ENCODE measurements at regions not wholly inside any gene's neighbourhood (a gene's known extent, or its start where the extent isn't known, plus 50 kb on each side); places are given as distances from the start of the nearest gene placed in this dataset.
"Not testable (repeated sequence)": the region's sequence is repeated elsewhere in the genome, so short reads cannot be mapped to it uniquely, and the experiment has no call there.

- Mint-ChIP-seq H3K4me1 (ENCODE audit: unreplicated experiment) (peaks cover 24% of the 10 kb centered on the region), H3K4me3 (ENCODE audit: unreplicated experiment) (no peak overlapping the region), H3K27ac (ENCODE audit: unreplicated experiment) (no peak overlapping the region), H3K9me3 (ENCODE audit: unreplicated experiment) (peaks cover 6% of the 10 kb centered on the region), H3K27me3 (ENCODE audit: unreplicated experiment) (no peaks in the 10 kb centered on the region), H3K36me3 (ENCODE audit: unreplicated experiment) (no peaks in the 10 kb centered on the region)
- no peak for TF ChIP-seq CTCF (IDR thresholded peaks at IDR 0.05)
- no peak for DNase-seq (ENCODE audit: extremely low spot score, unreplicated experiment)
Observed at GRCh38 chr2:71923143-71923525, 224.5 kb downstream of the CYP26B1 start.

GRCh38 chr2:71922499-71923142 is 225.0 kb downstream of the CYP26B1 start:
- no peak for TF ChIP-seq CTCF (IDR thresholded peaks at IDR 0.05)
- peaks cover 24% of the 10 kb centered on the region for H3K4me1 Mint-ChIP-seq (ENCODE audit: unreplicated experiment)
- peak; percentile 74 for DNase-seq (ENCODE audit: extremely low spot score, unreplicated experiment)
- H3K27me3 Mint-ChIP-seq (ENCODE audit: unreplicated experiment), result no peaks in the 10 kb centered on the region
- peaks cover 6% of the 10 kb centered on the region for H3K9me3 Mint-ChIP-seq (ENCODE audit: unreplicated experiment)
- no peak overlapping the region for H3K27ac Mint-ChIP-seq (ENCODE audit: unreplicated experiment)
- H3K36me3 Mint-ChIP-seq (ENCODE audit: unreplicated experiment), result no peaks in the 10 kb centered on the region
- no peak overlapping the region for H3K4me3 Mint-ChIP-seq (ENCODE audit: unreplicated experiment)

- no peaks in the 10 kb centered on the region for H3K36me3 Mint-ChIP-seq (ENCODE audit: unreplicated experiment)
- H3K27ac Mint-ChIP-seq (ENCODE audit: unreplicated experiment), result no peak overlapping the region
- H3K4me3 Mint-ChIP-seq (ENCODE audit: unreplicated experiment), result no peak overlapping the region
- TF ChIP-seq CTCF (IDR thresholded peaks at IDR 0.05), result no peak
- no peaks in the 10 kb centered on the region for H3K27me3 Mint-ChIP-seq (ENCODE audit: unreplicated experiment)
- H3K4me1 Mint-ChIP-seq (ENCODE audit: unreplicated experiment), result peaks cover 24% of the 10 kb centered on the region
- H3K9me3 Mint-ChIP-seq (ENCODE audit: unreplicated experiment), result peaks cover 6% of the 10 kb centered on the region
- peak; percentile 60 for DNase-seq (ENCODE audit: extremely low spot score, unreplicated experiment)
Observed at GRCh38 chr2:71922091-71922490, 225.6 kb downstream of the CYP26B1 start.

- H3K4me3 Mint-ChIP-seq (ENCODE audit: unreplicated experiment); DNase-seq (ENCODE audit: extremely low spot score, unreplicated experiment); H3K36me3 Mint-ChIP-seq (ENCODE audit: unreplicated experiment); H3K27ac Mint-ChIP-seq (ENCODE audit: unreplicated experiment); H3K9me3 Mint-ChIP-seq (ENCODE audit: unreplicated experiment): not testable (repeated sequence)
- peaks cover 20% of the 10 kb centered on the region for H3K4me1 Mint-ChIP-seq (ENCODE audit: unreplicated experiment)
- H3K27me3 Mint-ChIP-seq (ENCODE audit: unreplicated experiment), result peaks cover 10% of the 10 kb centered on the region
Observed at GRCh38 chr2:71920819-71921218, 226.8 kb downstream of the CYP26B1 start.

GRCh38 chr2:71919708-71920107 is 228.0 kb downstream of the CYP26B1 start:
- Mint-ChIP-seq H3K4me1 (ENCODE audit: unreplicated experiment) (peaks cover 10% of the 10 kb centered on the region), H3K27ac (ENCODE audit: unreplicated experiment) (no peak overlapping the region), H3K4me3 (ENCODE audit: unreplicated experiment) (no peak overlapping the region), H3K9me3 (ENCODE audit: unreplicated experiment) (peaks cover 10% of the 10 kb centered on the region), H3K27me3 (ENCODE audit: unreplicated experiment) (peaks cover 17% of the 10 kb centered on the region), H3K36me3 (ENCODE audit: unreplicated experiment) (no peaks in the 10 kb centered on the region)
- DNase-seq (ENCODE audit: extremely low spot score, unreplicated experiment), result no peak
- no peak for TF ChIP-seq CTCF (IDR thresholded peaks at IDR 0.05)

GRCh38 chr2:71910277-71910676 is 237.4 kb downstream of the CYP26B1 start:
- Mint-ChIP-seq H3K4me3 (ENCODE audit: unreplicated experiment) (no peak overlapping the region), H3K36me3 (ENCODE audit: unreplicated experiment) (peaks cover 8% of the 10 kb centered on the region), H3K27ac (ENCODE audit: unreplicated experiment) (no peak overlapping the region), H3K9me3 (ENCODE audit: unreplicated experiment) (peaks cover 25% of the 10 kb centered on the region), H3K4me1 (ENCODE audit: unreplicated experiment) (no peaks in the 10 kb centered on the region), H3K27me3 (ENCODE audit: unreplicated experiment) (peaks cover 32% of the 10 kb centered on the region)
- no peak for DNase-seq (ENCODE audit: extremely low spot score, unreplicated experiment)
- TF ChIP-seq CTCF (IDR thresholded peaks at IDR 0.05), result no peak

Data from osteocyte (in vitro differentiated cells).